Fibroblast of lung (primary cell): ENCODE measurements at regions not wholly inside any gene's neighbourhood (a gene's known extent, or its start where the extent isn't known, plus 50 kb on each side); places are given as distances from the start of the nearest gene placed in this dataset.

Experiments
- DNase-seq, 2 donors: peaks; one replicate each; pipeline versions ENCODE4 v3.0.0 to v3.0.0-alpha.2; 2010; ENCODE audit warnings: low read depth in 2 of 2
- H2AFZ ChIP-seq: 2 replicates; pipeline ENCODE4 v1.5.1; 2012; ENCODE audit warnings: low read length, control low read depth, inconsistent platforms
- H3K27ac ChIP-seq: 2 replicates; pipeline ENCODE4 v1.5.1; 2011; ENCODE audit warnings: low read length, control low read depth; ENCODE audit not compliant: insufficient read depth
- H3K27me3 ChIP-seq: 2 replicates; pipeline ENCODE4 v1.5.1; 2011; ENCODE audit warnings: mild to moderate bottlenecking, low read length; ENCODE audit not compliant: control insufficient read depth, insufficient read depth
- H3K36me3 ChIP-seq: 2 replicates; pipeline ENCODE4 v1.5.1; 2011; ENCODE audit warnings: low read length; ENCODE audit not compliant: control insufficient read depth, insufficient read depth
- H3K4me1 ChIP-seq: 2 replicates; pipeline ENCODE4 v1.5.1; 2011; ENCODE audit warnings: low read length; ENCODE audit not compliant: control insufficient read depth, insufficient read depth; ENCODE audit errors: extremely low read depth
- H3K4me2 ChIP-seq: 2 replicates; pipeline ENCODE4 v1.5.1; 2011; ENCODE audit warnings: low read length, control low read depth; ENCODE audit not compliant: insufficient read depth; ENCODE audit errors: extremely low read depth
- H3K4me3 ChIP-seq, 4 experiments: fragments of 200-600 bp in 1 of 4; sonication (generic) in 1 of 4; replicated peaks in 1 of 4; 2 replicates each; pipeline ENCODE4 v1.5.1; 2011 to 2016; ENCODE audit warnings: low read length in 4 of 4, low read depth in 3 of 4, mild to moderate bottlenecking in 3 of 4, control low read depth in 2 of 4, inconsistent platforms in 1 of 4, mixed read lengths in 1 of 4; ENCODE audit not compliant: insufficient read depth in 1 of 4; ENCODE audit errors: control extremely low read depth in 1 of 4
- H3K79me2 ChIP-seq: 2 replicates; pipeline ENCODE4 v1.5.1; 2012; ENCODE audit warnings: mild to moderate bottlenecking, low read length, inconsistent platforms; ENCODE audit not compliant: control insufficient read depth, insufficient read depth
- H3K9ac ChIP-seq: 2 replicates; pipeline ENCODE4 v1.5.1; 2011; ENCODE audit warnings: mild to moderate bottlenecking, low read length, control low read depth; ENCODE audit not compliant: insufficient read depth
- H3K9me3 ChIP-seq: 2 replicates; pipeline ENCODE4 v1.5.1; 2012; ENCODE audit warnings: low read depth, low read length; ENCODE audit not compliant: control insufficient read depth, insufficient read depth
- H4K20me1 ChIP-seq: 2 replicates; pipeline ENCODE4 v1.5.1; 2011; ENCODE audit warnings: low read length; ENCODE audit not compliant: control insufficient read depth, insufficient read depth; ENCODE audit errors: extremely low read depth
- CTCF ChIP-seq, 2 donors: IDR thresholded peaks in 1 of 2; conservative IDR thresholded peaks in 1 of 2; 1 replicate in 1 of 2; 2 replicates in 1 of 2; pipeline ENCODE4 v1.5.1; 2011 to 2012; ENCODE audit warnings: low read length in 2 of 2, control low read depth in 1 of 2, inconsistent platforms in 1 of 2, low read depth in 1 of 2, mild to moderate bottlenecking in 1 of 2
- EZH2 ChIP-seq: IDR thresholded peaks from 2 replicates; pipeline ENCODE4 v1.5.1; 2012; ENCODE audit warnings: low read length, control low read depth, mild to moderate bottlenecking; ENCODE audit errors: missing control alignments

DNA sequence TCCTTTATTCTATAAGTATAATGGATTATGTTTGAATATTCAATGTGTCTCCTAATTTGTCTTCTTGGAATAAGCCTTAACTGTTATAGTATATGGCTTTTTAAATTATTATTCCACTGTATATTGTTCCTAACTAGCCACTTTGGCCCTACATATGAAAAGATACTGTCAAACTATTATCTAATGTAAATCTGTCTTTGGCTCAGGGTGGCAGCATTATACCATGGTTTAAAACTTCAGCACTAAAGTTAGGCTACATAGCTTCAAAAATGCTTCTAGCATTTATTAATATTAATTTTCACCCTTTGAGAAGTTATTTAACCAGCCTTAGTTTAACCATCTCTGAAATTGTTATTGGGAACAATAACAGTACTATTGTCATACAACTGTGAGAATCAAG lies 543.1 kb upstream of the MBL2 start:
- DNase-seq: peak; percentile 13 to 47
- Histone ChIP-seq H3K36me3 (no peaks in the 10 kb centered on the region), H3K79me2 (no peaks in the 10 kb centered on the region), H3K27ac (no peak overlapping the region), H3K4me3 (no peak overlapping the region), H2AFZ (no peak overlapping the region), H3K4me2 (no peak overlapping the region), H3K27me3 (no peaks in the 10 kb centered on the region), H3K9me3 (no peaks in the 10 kb centered on the region), H3K4me1 (no peaks in the 10 kb centered on the region), H4K20me1 (no peaks in the 10 kb centered on the region), H3K9ac (no peak overlapping the region)
- TF ChIP-seq EZH2: no peak
- no peak for TF ChIP-seq CTCF (conservative IDR thresholded peaks at IDR 0.05 in 1 of 2, IDR thresholded peaks at IDR 0.05 in 1 of 2; ENCODE audit: low read depth in 1 of 2, low read length in 2 of 2)

DNA sequence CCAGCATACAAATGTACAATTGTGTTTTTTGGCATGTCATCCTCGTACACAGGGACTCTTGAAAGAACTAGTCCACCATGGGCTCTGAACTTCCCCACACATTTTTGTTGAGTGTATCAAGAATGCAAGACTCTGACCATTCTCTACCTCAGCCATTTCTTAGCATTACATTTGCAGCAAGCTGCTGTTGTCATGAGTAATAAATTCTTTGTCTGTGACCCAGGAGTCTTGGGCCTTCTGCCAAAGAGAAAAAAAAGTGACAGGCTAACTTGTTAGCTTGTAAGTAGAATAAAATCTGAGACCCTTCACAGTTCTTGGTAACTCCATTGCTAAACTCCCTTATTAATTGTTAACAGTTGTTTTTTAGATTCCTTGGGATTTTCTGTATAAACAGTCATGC lies 542.3 kb upstream of the MBL2 start:
- Histone ChIP-seq H3K9me3 (no peaks in the 10 kb centered on the region), H3K27ac (no peak overlapping the region), H4K20me1 (no peaks in the 10 kb centered on the region), H3K79me2 (no peaks in the 10 kb centered on the region), H2AFZ (no peak overlapping the region), H3K9ac (no peak overlapping the region), H3K27me3 (no peaks in the 10 kb centered on the region), H3K4me1 (no peaks in the 10 kb centered on the region), H3K36me3 (no peaks in the 10 kb centered on the region), H3K4me2 (no peak overlapping the region), H3K4me3 (no peak overlapping the region)
- DNase-seq: peak; percentile 93 to 98
- no peak for TF ChIP-seq CTCF (conservative IDR thresholded peaks at IDR 0.05 in 1 of 2, IDR thresholded peaks at IDR 0.05 in 1 of 2; ENCODE audit: low read depth in 1 of 2, low read length in 2 of 2)

GRCh38 chr10:53298443-53298842 lies 525.9 kb upstream of the MBL2 start:
- H3K27me3 ChIP-seq: no peaks in the 10 kb centered on the region
- TF ChIP-seq EZH2 (no peak), CTCF (conservative IDR thresholded peaks at IDR 0.05 in 1 of 2, IDR thresholded peaks at IDR 0.05 in 1 of 2; ENCODE audit: low read depth in 1 of 2, low read length in 2 of 2) (no peak)
- H2AFZ ChIP-seq: no peak overlapping the region
- H3K4me2 ChIP-seq: no peak overlapping the region
- DNase-seq: no peak
- no peaks in the 10 kb centered on the region for H3K4me1 ChIP-seq
- H3K79me2 ChIP-seq: no peaks in the 10 kb centered on the region
- no peak overlapping the region for H3K9ac ChIP-seq
- H3K9me3 ChIP-seq: no peaks in the 10 kb centered on the region
- no peak overlapping the region for H3K27ac ChIP-seq
- H3K4me3 ChIP-seq: no peak overlapping the region
- H4K20me1 ChIP-seq: no peaks in the 10 kb centered on the region
- no peaks in the 10 kb centered on the region for H3K36me3 ChIP-seq
